Neural cell (in vitro differentiated cells): ENCODE measurements at regions not wholly inside any gene's neighbourhood (a gene's known extent, or its start where the extent isn't known, plus 50 kb on each side); places are given as distances from the start of the nearest gene placed in this dataset.

Experiments
- H2AFZ ChIP-seq: fragments of 200-600, 300-800 bp; sonication (generic), shearing (Covaris generic); 2 replicates; pipeline ENCODE4 v1.6.0; 2014; ENCODE audit warnings: low read depth, mild to moderate bottlenecking, antibody characterized with exemption, low read length, moderate library complexity
- H3F3A ChIP-seq: fragments of 200-600 bp; shearing (Covaris generic); 2 replicates; pipeline ENCODE4 v1.6.1; 2016; ENCODE audit warnings: mild to moderate bottlenecking, moderate library complexity, mixed read lengths, antibody characterized with exemption, low read length; ENCODE audit not compliant: insufficient read depth, poor library complexity, severe bottlenecking
- H3K27ac ChIP-seq: fragments of 200-600, 300-800 bp; sonication (generic), shearing (Covaris generic); 2 replicates; pipeline ENCODE4 v1.5.1; 2014; ENCODE audit warnings: mild to moderate bottlenecking, low read length, moderate library complexity
- H3K27me3 ChIP-seq: fragments of 300-800, 200-600 bp; sonication (generic), shearing (Covaris generic); 2 replicates; pipeline ENCODE4 v1.6.0; 2014; ENCODE audit warnings: mild to moderate bottlenecking, low read depth, low read length, moderate library complexity; ENCODE audit not compliant: insufficient read depth
- H3K36me3 ChIP-seq: fragments of 300-800, 200-600 bp; sonication (generic), shearing (Covaris generic); 2 replicates; pipeline ENCODE4 v1.5.1; 2014; ENCODE audit warnings: mild to moderate bottlenecking, antibody characterized with exemption, low read length, moderate library complexity; ENCODE audit not compliant: insufficient read depth
- H3K4me2 ChIP-seq: fragments of 300-800, 200-600 bp; sonication (generic), shearing (Covaris generic); 2 replicates; pipeline ENCODE4 v1.6.0; 2014; ENCODE audit warnings: mild to moderate bottlenecking, low read length
- H3K4me3 ChIP-seq: fragments of 300-800, 200-600 bp; sonication (generic), shearing (Covaris generic); 2 replicates; pipeline ENCODE4 v1.5.1; 2014; ENCODE audit warnings: mild to moderate bottlenecking, low read length, moderate library complexity
- H3K79me2 ChIP-seq: fragments of 200-600 bp; shearing (Covaris generic); replicated peaks from 2 replicates; pipeline ENCODE4 v1.6.0; 2014; ENCODE audit warnings: mild to moderate bottlenecking, low read length, moderate library complexity; ENCODE audit not compliant: insufficient read depth
- H3K9ac ChIP-seq: fragments of 300-800, 200-600 bp; sonication (generic), shearing (Covaris generic); 2 replicates; pipeline ENCODE4 v1.6.1; 2016; ENCODE audit warnings: mild to moderate bottlenecking, low read length, mixed read lengths
- H3K9me2 ChIP-seq: fragments of 200-600 bp; shearing (Covaris generic); 2 replicates; pipeline ENCODE4 v1.6.1; 2016; ENCODE audit warnings: mild to moderate bottlenecking, low read length, mixed read lengths; ENCODE audit not compliant: insufficient read depth
- H3K9me3 ChIP-seq: fragments of 200-600, 300-800 bp; sonication (generic), shearing (Covaris generic); 2 replicates; pipeline ENCODE4 v1.6.1; 2016; ENCODE audit warnings: mild to moderate bottlenecking, mixed run types, low read length, moderate library complexity, mixed read lengths
- H4K20me1 ChIP-seq: fragments of 200-600 bp; shearing (Covaris generic); 2 replicates; pipeline ENCODE4 v1.6.1; 2016; ENCODE audit warnings: mild to moderate bottlenecking, mixed run types; ENCODE audit not compliant: insufficient read depth
- EP300 ChIP-seq: fragments of 450-650 bp; conservative IDR thresholded peaks from 2 replicates; pipeline ENCODE4 v1.6.1; 2014; ENCODE audit warnings: antibody characterized with exemption, mild to moderate bottlenecking, moderate library complexity; ENCODE audit not compliant: poor library complexity, severe bottlenecking
- EZH2 ChIP-seq: fragments of 200-600, 300-800 bp; shearing (Covaris generic), sonication (generic); IDR thresholded peaks from 2 replicates; pipeline ENCODE4 v1.6.1; 2014; ENCODE audit warnings: antibody characterized with exemption, low read length, borderline replicate concordance, mild to moderate bottlenecking; ENCODE audit not compliant: insufficient read depth, poor library complexity, severe bottlenecking
- MXI1 ChIP-seq: fragments of 450-650 bp; conservative IDR thresholded peaks from 2 replicates; pipeline ENCODE4 v1.6.1; 2014; ENCODE audit warnings: antibody characterized with exemption, mild to moderate bottlenecking; ENCODE audit not compliant: poor library complexity, severe bottlenecking
- POLR2AphosphoS5 ChIP-seq: IDR thresholded peaks from 2 replicates; pipeline ENCODE4 v1.6.1; 2012
- SMC3 ChIP-seq: fragments of 450-650 bp; conservative IDR thresholded peaks from 2 replicates; pipeline ENCODE4 v1.6.1; 2014; ENCODE audit warnings: antibody characterized with exemption, mild to moderate bottlenecking, moderate library complexity; ENCODE audit not compliant: poor library complexity
- TAF1 ChIP-seq: IDR thresholded peaks from 2 replicates; pipeline ENCODE4 v1.6.1; 2012; ENCODE audit warnings: low read depth
- TF ChIP-seq, protein P1 (sequence below): IDR thresholded peaks from 2 replicates; pipeline ENCODE4 v1.6.1; 2012; ENCODE audit warnings: borderline replicate concordance
- TF ChIP-seq, protein P2 (sequence below): fragments of 450-650 bp; IDR thresholded peaks from 2 replicates; pipeline ENCODE4 v1.5.1; 2014; ENCODE audit warnings: antibody characterized with exemption, mild to moderate bottlenecking, moderate library complexity; ENCODE audit not compliant: poor library complexity, severe bottlenecking

DNA sequence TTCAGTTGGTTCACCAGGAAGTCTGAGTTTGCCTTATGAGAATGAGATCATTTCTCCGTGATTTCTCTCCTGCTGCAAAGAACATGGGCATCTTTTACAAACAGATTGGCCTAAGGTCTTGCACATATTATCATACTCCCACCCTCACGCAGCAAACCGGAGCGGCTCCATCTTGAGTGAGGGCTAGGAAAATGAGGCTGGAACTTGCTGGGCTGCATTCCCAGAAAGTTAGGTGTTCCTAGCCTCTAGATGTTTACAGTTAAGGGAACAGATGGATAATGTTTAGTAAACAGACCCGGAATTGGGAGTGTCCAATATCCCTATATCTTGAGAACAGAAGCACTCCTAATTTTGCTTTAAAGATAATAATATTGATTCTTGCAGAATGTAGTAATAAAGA is 247.9 kb upstream of the VCX3A start:
- H3K9me3 ChIP-seq, result no peaks in the 10 kb centered on the region
- TF ChIP-seq, protein P1, sequence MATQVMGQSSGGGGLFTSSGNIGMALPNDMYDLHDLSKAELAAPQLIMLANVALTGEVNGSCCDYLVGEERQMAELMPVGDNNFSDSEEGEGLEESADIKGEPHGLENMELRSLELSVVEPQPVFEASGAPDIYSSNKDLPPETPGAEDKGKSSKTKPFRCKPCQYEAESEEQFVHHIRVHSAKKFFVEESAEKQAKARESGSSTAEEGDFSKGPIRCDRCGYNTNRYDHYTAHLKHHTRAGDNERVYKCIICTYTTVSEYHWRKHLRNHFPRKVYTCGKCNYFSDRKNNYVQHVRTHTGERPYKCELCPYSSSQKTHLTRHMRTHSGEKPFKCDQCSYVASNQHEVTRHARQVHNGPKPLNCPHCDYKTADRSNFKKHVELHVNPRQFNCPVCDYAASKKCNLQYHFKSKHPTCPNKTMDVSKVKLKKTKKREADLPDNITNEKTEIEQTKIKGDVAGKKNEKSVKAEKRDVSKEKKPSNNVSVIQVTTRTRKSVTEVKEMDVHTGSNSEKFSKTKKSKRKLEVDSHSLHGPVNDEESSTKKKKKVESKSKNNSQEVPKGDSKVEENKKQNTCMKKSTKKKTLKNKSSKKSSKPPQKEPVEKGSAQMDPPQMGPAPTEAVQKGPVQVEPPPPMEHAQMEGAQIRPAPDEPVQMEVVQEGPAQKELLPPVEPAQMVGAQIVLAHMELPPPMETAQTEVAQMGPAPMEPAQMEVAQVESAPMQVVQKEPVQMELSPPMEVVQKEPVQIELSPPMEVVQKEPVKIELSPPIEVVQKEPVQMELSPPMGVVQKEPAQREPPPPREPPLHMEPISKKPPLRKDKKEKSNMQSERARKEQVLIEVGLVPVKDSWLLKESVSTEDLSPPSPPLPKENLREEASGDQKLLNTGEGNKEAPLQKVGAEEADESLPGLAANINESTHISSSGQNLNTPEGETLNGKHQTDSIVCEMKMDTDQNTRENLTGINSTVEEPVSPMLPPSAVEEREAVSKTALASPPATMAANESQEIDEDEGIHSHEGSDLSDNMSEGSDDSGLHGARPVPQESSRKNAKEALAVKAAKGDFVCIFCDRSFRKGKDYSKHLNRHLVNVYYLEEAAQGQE, result no peak
- TF ChIP-seq, protein P2, sequence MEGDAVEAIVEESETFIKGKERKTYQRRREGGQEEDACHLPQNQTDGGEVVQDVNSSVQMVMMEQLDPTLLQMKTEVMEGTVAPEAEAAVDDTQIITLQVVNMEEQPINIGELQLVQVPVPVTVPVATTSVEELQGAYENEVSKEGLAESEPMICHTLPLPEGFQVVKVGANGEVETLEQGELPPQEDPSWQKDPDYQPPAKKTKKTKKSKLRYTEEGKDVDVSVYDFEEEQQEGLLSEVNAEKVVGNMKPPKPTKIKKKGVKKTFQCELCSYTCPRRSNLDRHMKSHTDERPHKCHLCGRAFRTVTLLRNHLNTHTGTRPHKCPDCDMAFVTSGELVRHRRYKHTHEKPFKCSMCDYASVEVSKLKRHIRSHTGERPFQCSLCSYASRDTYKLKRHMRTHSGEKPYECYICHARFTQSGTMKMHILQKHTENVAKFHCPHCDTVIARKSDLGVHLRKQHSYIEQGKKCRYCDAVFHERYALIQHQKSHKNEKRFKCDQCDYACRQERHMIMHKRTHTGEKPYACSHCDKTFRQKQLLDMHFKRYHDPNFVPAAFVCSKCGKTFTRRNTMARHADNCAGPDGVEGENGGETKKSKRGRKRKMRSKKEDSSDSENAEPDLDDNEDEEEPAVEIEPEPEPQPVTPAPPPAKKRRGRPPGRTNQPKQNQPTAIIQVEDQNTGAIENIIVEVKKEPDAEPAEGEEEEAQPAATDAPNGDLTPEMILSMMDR, result no peak
- no peak for TF ChIP-seq SMC3
- TF ChIP-seq MXI1, result no peak

DNA sequence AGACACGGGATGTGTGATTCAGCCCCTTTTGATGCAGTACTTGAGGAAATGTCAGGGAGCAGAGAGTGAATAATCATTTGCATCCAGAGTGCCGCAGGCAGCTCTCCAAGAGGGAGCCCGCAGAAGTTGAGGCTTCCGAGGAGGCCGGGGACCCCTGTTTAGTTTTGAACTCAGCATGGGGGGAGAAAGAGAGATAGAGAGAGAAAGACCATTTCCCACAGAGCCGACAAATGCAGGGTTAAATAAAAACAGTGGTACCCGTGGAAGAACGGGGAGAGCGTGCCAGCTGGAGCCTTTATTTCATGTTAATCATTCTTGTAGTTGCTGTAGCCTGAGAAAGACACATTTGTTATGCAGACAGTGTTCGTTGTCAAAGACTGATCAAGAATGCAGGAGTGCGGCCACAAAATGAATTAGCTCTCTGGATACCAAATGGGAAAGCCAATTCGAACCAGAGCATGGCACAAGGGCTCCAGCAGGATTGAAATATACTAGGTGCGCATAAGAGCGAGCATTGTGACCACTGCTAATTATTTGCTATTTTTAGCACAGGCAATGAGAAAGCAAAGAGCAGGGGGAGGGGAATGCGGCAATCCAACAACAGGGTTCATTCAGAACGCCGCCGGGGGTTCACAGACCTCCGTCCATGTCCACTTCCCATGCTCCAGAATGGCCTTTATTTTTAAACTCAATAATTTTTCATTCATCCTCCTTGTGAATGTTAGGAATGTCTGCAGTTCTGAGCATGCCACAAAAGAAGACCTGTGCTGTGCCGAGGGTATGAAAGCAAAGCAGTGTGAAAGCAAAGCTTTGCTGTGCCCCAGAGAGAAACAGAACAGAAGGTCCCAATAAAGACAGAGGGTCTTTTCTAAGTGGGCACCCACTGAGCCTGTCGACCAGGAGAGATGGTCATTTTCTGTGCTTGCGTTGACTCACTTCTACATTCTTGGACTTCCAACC is 243.9 kb upstream of the VCX3A start:
- H3K9me2 ChIP-seq, result no peaks in the 10 kb centered on the region
- H3K4me3 ChIP-seq, result peak overlapping the region; percentile 54
- H2AFZ ChIP-seq, result peak overlapping the region; percentile 40
- H4K20me1 ChIP-seq, result no peaks in the 10 kb centered on the region
- no peaks in the 10 kb centered on the region for H3K36me3 ChIP-seq
- H3K79me2 ChIP-seq, result no peaks in the 10 kb centered on the region
- no peaks in the 10 kb centered on the region for H3K9me3 ChIP-seq
- no peaks in the 10 kb centered on the region for H3F3A ChIP-seq
- peak overlapping the region; percentile 71 for H3K27ac ChIP-seq
- no peaks in the 10 kb centered on the region for H3K27me3 ChIP-seq
- peak overlapping the region; percentile 28 for H3K4me2 ChIP-seq
- peak overlapping the region; percentile 48 for H3K9ac ChIP-seq
- no peak for TF ChIP-seq TAF1
- TF ChIP-seq, protein P2, result no peak
- no peak for TF ChIP-seq EZH2
- TF ChIP-seq EP300, result no peak
- no peak for TF ChIP-seq SMC3
- no peak for TF ChIP-seq MXI1
- TF ChIP-seq, protein P1, result peak; percentile 22
- no peak for TF ChIP-seq POLR2AphosphoS5

More for the DNA sequence above, 247.9 kb upstream of the VCX3A start:
- Histone ChIP-seq H4K20me1 (no peaks in the 10 kb centered on the region), H3K27ac (no peak overlapping the region), H3F3A (no peaks in the 10 kb centered on the region), H3K4me3 (no peak overlapping the region), H3K9me2 (no peaks in the 10 kb centered on the region), H2AFZ (no peak overlapping the region), H3K36me3 (no peaks in the 10 kb centered on the region), H3K27me3 (no peaks in the 10 kb centered on the region), H3K4me2 (no peak overlapping the region), H3K9ac (no peak overlapping the region), H3K79me2 (no peaks in the 10 kb centered on the region)
